Ovary (tissue), 3 donors: ENCODE measurements at regions not wholly inside any gene's neighbourhood (a gene's known extent, or its start where the extent isn't known, plus 50 kb on each side); places are given as distances from the start of the nearest gene placed in this dataset.

ENCODE experiments used
- POLR2A ChIP-seq: fragments of 450-650 bp; IDR thresholded peaks from one replicate; pipeline ENCODE4 v1.6.1; 2017; ENCODE audit warnings: antibody characterized with exemption, mild to moderate bottlenecking, moderate library complexity
- TF ChIP-seq, protein P1 (sequence below), 3 donors: fragments of 450-650 bp in 2 of 3; fragments of 200-600 bp in 1 of 3; IDR thresholded peaks; one replicate each; pipeline versions ENCODE4 v1.5.1 to v1.8.0; 2016 to 2022; ENCODE audit warnings: antibody characterized with exemption in 3 of 3, mild to moderate bottlenecking in 1 of 3
- donor health status: DM: no; HTN: no; CAD: no.

GRCh38 chr13:54387625-54388024 lies 1359.0 kb downstream of the OLFM4 start:
- TF ChIP-seq, protein P1, sequence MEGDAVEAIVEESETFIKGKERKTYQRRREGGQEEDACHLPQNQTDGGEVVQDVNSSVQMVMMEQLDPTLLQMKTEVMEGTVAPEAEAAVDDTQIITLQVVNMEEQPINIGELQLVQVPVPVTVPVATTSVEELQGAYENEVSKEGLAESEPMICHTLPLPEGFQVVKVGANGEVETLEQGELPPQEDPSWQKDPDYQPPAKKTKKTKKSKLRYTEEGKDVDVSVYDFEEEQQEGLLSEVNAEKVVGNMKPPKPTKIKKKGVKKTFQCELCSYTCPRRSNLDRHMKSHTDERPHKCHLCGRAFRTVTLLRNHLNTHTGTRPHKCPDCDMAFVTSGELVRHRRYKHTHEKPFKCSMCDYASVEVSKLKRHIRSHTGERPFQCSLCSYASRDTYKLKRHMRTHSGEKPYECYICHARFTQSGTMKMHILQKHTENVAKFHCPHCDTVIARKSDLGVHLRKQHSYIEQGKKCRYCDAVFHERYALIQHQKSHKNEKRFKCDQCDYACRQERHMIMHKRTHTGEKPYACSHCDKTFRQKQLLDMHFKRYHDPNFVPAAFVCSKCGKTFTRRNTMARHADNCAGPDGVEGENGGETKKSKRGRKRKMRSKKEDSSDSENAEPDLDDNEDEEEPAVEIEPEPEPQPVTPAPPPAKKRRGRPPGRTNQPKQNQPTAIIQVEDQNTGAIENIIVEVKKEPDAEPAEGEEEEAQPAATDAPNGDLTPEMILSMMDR (IDR thresholded peaks at IDR 0.05) = no peak
- no peak for TF ChIP-seq POLR2A
